ENCODE measurements at regions not wholly inside any gene's neighbourhood (a gene's known extent, or its start where the extent isn't known, plus 50 kb on each side); places are given as distances from the start of the nearest gene placed in this dataset.

GRCh38 chr19:27792576-27793127 lies 1420.3 kb downstream of the UQCRFS1 start:
- DNase-seq (ENCODE audit: low read depth in 2 of 2): no peak

- DNase-seq (ENCODE audit: low read depth in 2 of 2): no peak
These were observed 1432.4 kb downstream of the UQCRFS1 start for GRCh38 chr19:27780367-27781075.

- no peak for DNase-seq (ENCODE audit: low read depth in 2 of 2)
These were observed 1433.0 kb downstream of the UQCRFS1 start for GRCh38 chr19:27779954-27780353.

- DNase-seq (ENCODE audit: low read depth in 2 of 2): no peak
These were observed 1435.2 kb downstream of the UQCRFS1 start for GRCh38 chr19:27777726-27778125.

- no peak for DNase-seq (ENCODE audit: low read depth in 2 of 2)
These were observed 1435.7 kb downstream of the UQCRFS1 start for GRCh38 chr19:27777242-27777641.

- no peak for DNase-seq (ENCODE audit: low read depth in 2 of 2)
These were observed 1436.4 kb downstream of the UQCRFS1 start for GRCh38 chr19:27776524-27776923.

- DNase-seq (ENCODE audit: low read depth in 2 of 2): no peak
These were observed 1436.9 kb downstream of the UQCRFS1 start for GRCh38 chr19:27776020-27776419.

GRCh38 chr19:27775395-27775794 lies 1437.6 kb downstream of the UQCRFS1 start:
- DNase-seq (ENCODE audit: low read depth in 2 of 2): no peak

- DNase-seq (ENCODE audit: low read depth in 2 of 2): no peak
These were observed 1438.1 kb downstream of the UQCRFS1 start for GRCh38 chr19:27774827-27775226.

GRCh38 chr19:27774337-27774736 lies 1438.6 kb downstream of the UQCRFS1 start:
- no peak for DNase-seq (ENCODE audit: low read depth in 2 of 2)

- DNase-seq (ENCODE audit: low read depth in 2 of 2): no peak
These were observed 1439.4 kb downstream of the UQCRFS1 start for GRCh38 chr19:27773318-27774094.

- DNase-seq (ENCODE audit: low read depth in 2 of 2): no peak
These were observed 1440.9 kb downstream of the UQCRFS1 start for GRCh38 chr19:27772059-27772458.

GRCh38 chr19:27770095-27770494 lies 1442.9 kb downstream of the UQCRFS1 start:
- no peak for DNase-seq (ENCODE audit: low read depth in 2 of 2)

GRCh38 chr19:27767234-27767633 lies 1445.7 kb downstream of the UQCRFS1 start:
- no peak for DNase-seq (ENCODE audit: low read depth in 2 of 2)

- DNase-seq (ENCODE audit: low read depth in 2 of 2): no peak
These were observed 1446.8 kb downstream of the UQCRFS1 start for GRCh38 chr19:27765912-27766725.

- DNase-seq (ENCODE audit: low read depth in 2 of 2): no peak
These were observed 1447.6 kb downstream of the UQCRFS1 start for GRCh38 chr19:27765397-27765796.

- no peak for DNase-seq (ENCODE audit: low read depth in 2 of 2)
These were observed 1448.7 kb downstream of the UQCRFS1 start for GRCh38 chr19:27764186-27764804.

- DNase-seq (ENCODE audit: low read depth in 2 of 2): no peak
These were observed 1450.0 kb downstream of the UQCRFS1 start for GRCh38 chr19:27762933-27763332.

GRCh38 chr19:27759896-27760295 lies 1453.1 kb downstream of the UQCRFS1 start:
- no peak for DNase-seq (ENCODE audit: low read depth in 2 of 2)

GRCh38 chr19:27758626-27759505 lies 1454.1 kb downstream of the UQCRFS1 start:
- no peak for DNase-seq (ENCODE audit: low read depth in 2 of 2)

GRCh38 chr19:27754700-27755099 lies 1458.3 kb downstream of the UQCRFS1 start:
- no peak for DNase-seq (ENCODE audit: low read depth in 2 of 2)
